Stimulated activated CD4-positive, alpha-beta T cell treated with anti-CD3 and anti-CD28 coated beads, Interleukin-15, amount 100 ng/mL, for 48 hours (primary cell): ENCODE measurements at regions not wholly inside any gene's neighbourhood (a gene's known extent, or its start where the extent isn't known, plus 50 kb on each side); places are given as distances from the start of the nearest gene placed in this dataset.
"Not testable (repeated sequence)": the region's sequence is repeated elsewhere in the genome, so short reads cannot be mapped to it uniquely, and the experiment has no call there.

Experiments
- DNase-seq, 2 donors: peaks; one replicate each; pipeline ENCODE4 v3.0.0-alpha.2; 2020; ENCODE audit warnings: low read depth in 2 of 2

GRCh38 chr10:46202405-46202804 is 84.4 kb upstream of the ANTXRL start:
- DNase-seq, result not testable (repeated sequence)

GRCh38 chr10:46204482-46205102 is 82.2 kb upstream of the ANTXRL start:
- not testable (repeated sequence) for DNase-seq

GRCh38 chr10:46210427-46210826 is 76.4 kb upstream of the ANTXRL start:
- DNase-seq, result not testable (repeated sequence)

GRCh38 chr10:46215426-46215825 is 71.4 kb upstream of the ANTXRL start:
- DNase-seq, result no peak

GRCh38 chr10:46216003-46216634 is 70.7 kb upstream of the ANTXRL start:
- DNase-seq, result no peak

GRCh38 chr10:46216836-46217751 is 69.7 kb upstream of the ANTXRL start:
- no peak for DNase-seq

- no peak for DNase-seq
These were observed 68.9 kb upstream of the ANTXRL start for GRCh38 chr10:46217752-46218453.

- DNase-seq, result no peak
These were observed 67.9 kb upstream of the ANTXRL start for GRCh38 chr10:46218921-46219320.

- not testable (repeated sequence) for DNase-seq
These were observed 67.3 kb upstream of the ANTXRL start for GRCh38 chr10:46219431-46219990.

- no peak for DNase-seq
These were observed 66.6 kb upstream of the ANTXRL start for GRCh38 chr10:46220187-46220586.

GRCh38 chr10:46220872-46221538 is 65.8 kb upstream of the ANTXRL start:
- no peak for DNase-seq

GRCh38 chr10:46222364-46222935 is 64.3 kb upstream of the ANTXRL start:
- no peak for DNase-seq

GRCh38 chr10:46223064-46223480 is 63.7 kb upstream of the ANTXRL start:
- DNase-seq, result no peak

GRCh38 chr10:46223626-46224413 is 63.0 kb upstream of the ANTXRL start:
- DNase-seq, result no peak

GRCh38 chr10:46224414-46224682 is 62.4 kb upstream of the ANTXRL start:
- DNase-seq, result no peak

- no peak for DNase-seq
These were observed 61.2 kb upstream of the ANTXRL start for GRCh38 chr10:46225597-46225996.

GRCh38 chr10:46226232-46226631 is 60.6 kb upstream of the ANTXRL start:
- no peak for DNase-seq

- no peak for DNase-seq
These were observed 59.8 kb upstream of the ANTXRL start for GRCh38 chr10:46226900-46227558.

- no peak for DNase-seq
These were observed 59.2 kb upstream of the ANTXRL start for GRCh38 chr10:46227571-46227935.
